WTC11 (cell line): ENCODE measurements at regions not wholly inside any gene's neighbourhood (a gene's known extent, or its start where the extent isn't known, plus 50 kb on each side); places are given as distances from the start of the nearest gene placed in this dataset.
"Not testable (repeated sequence)": the region's sequence is repeated elsewhere in the genome, so short reads cannot be mapped to it uniquely, and the experiment has no call there.

Experiments
- ATAC-seq: fragments of 200-7000 bp; cut with Tn5 transposase; 2 replicates; pipeline ENCODE4 v1.10.0; 2021; ENCODE audit warnings: mild to moderate bottlenecking, moderate library complexity
- CTCF ChIA-PET: fragments of 300-600 bp; sonication (Branson Sonifier 250); formaldehyde crosslinking; loops from one replicate; lab custom pipeline; 2021; ENCODE audit warnings: antibody characterized with exemption; lab: Charles Lee
- POLR2A ChIA-PET: fragments of 350-600 bp; sonication (Branson Sonifier 250); formaldehyde crosslinking; loops from one replicate; lab custom pipeline; 2021; ENCODE audit warnings: antibody characterized with exemption; lab: Charles Lee
- DNase-seq: peaks from one replicate; pipeline ENCODE4 v3.0.0; 2021; ENCODE audit warnings: low spot score
- H3K27ac Mint-ChIP-seq: 2 replicates; pipeline ENCODE4 v1.8.0; 2021; ENCODE audit warnings: mixed read lengths
- H3K27me3 Mint-ChIP-seq: 2 replicates; pipeline ENCODE4 v1.8.0; 2021; ENCODE audit warnings: low read depth, mild to moderate bottlenecking, moderate library complexity, mixed read lengths
- H3K36me3 Mint-ChIP-seq: 2 replicates; pipeline ENCODE4 v1.8.0; 2021; ENCODE audit warnings: mixed read lengths
- H3K4me1 Mint-ChIP-seq: 2 replicates; pipeline ENCODE4 v1.8.0; 2022; ENCODE audit warnings: mixed read lengths
- H3K4me3 Mint-ChIP-seq: 2 replicates; pipeline ENCODE4 v1.8.0; 2021; ENCODE audit warnings: mild to moderate bottlenecking, moderate library complexity, mixed read lengths
- H3K9me3 Mint-ChIP-seq: 2 replicates; pipeline ENCODE4 v1.8.0; 2021; ENCODE audit warnings: mixed read lengths
- AFF4 ChIP-seq: sonication (generic); formaldehyde crosslinking; IDR thresholded peaks from 2 replicates; pipeline ENCODE4 v1.8.1; 2023; ENCODE audit warnings: mild to moderate bottlenecking, missing genetic modification reagents, borderline replicate concordance
- CREM ChIP-seq: sonication (generic); formaldehyde crosslinking; IDR thresholded peaks from 2 replicates; pipeline ENCODE4 v1.8.1; 2022; ENCODE audit warnings: mild to moderate bottlenecking, missing genetic modification reagents, moderate library complexity
- EMX1 ChIP-seq: fragments of 250-450 bp; sonication (Bioruptor Pico); IDR thresholded peaks from 2 replicates; pipeline ENCODE4 v1.8.0; 2021; ENCODE audit warnings: mild to moderate bottlenecking
- ESRRA ChIP-seq: sonication (generic); formaldehyde crosslinking; IDR thresholded peaks from 2 replicates; pipeline ENCODE4 v1.8.1; 2022; ENCODE audit warnings: mild to moderate bottlenecking, missing genetic modification reagents, borderline replicate concordance
- JAZF1 ChIP-seq: fragments of 250-450 bp; sonication (Bioruptor Pico); IDR thresholded peaks from 2 replicates; pipeline ENCODE4 v1.9.0; 2021; ENCODE audit warnings: moderate library complexity, mild to moderate bottlenecking, inconsistent platforms
- MXD4 ChIP-seq: fragments of 250-450 bp; sonication (Bioruptor Pico); IDR thresholded peaks from 2 replicates; pipeline ENCODE4 v1.8.0; 2021; ENCODE audit warnings: mild to moderate bottlenecking, moderate library complexity, borderline replicate concordance
- RORB ChIP-seq: fragments of 250-450 bp; sonication (Bioruptor Pico); IDR thresholded peaks from 2 replicates; pipeline ENCODE4 v1.9.0; 2021; ENCODE audit warnings: mild to moderate bottlenecking
- SMAD4 ChIP-seq: sonication (generic); formaldehyde crosslinking; IDR thresholded peaks from 2 replicates; pipeline ENCODE4 v1.8.0; 2022; ENCODE audit warnings: mild to moderate bottlenecking, missing genetic modification reagents
- TCF7 ChIP-seq: sonication (generic); formaldehyde crosslinking; IDR thresholded peaks from 2 replicates; pipeline ENCODE4 v1.8.0; 2022; ENCODE audit warnings: mild to moderate bottlenecking, low read depth, missing genetic modification reagents, moderate library complexity
- ZBTB21 ChIP-seq: sonication (generic); formaldehyde crosslinking; IDR thresholded peaks from 2 replicates; pipeline ENCODE4 v1.8.1; 2023; ENCODE audit warnings: mild to moderate bottlenecking, missing genetic modification reagents, borderline replicate concordance
- ZNF423 ChIP-seq: fragments of 250-450 bp; sonication (Bioruptor Pico); IDR thresholded peaks from 2 replicates; pipeline ENCODE4 v2.1.2; 2022; ENCODE audit warnings: mild to moderate bottlenecking, moderate library complexity
- TF ChIP-seq, protein P1 (sequence below): sonication (generic); formaldehyde crosslinking; IDR thresholded peaks from 2 replicates; pipeline ENCODE4 v1.8.0; 2022; ENCODE audit warnings: mild to moderate bottlenecking, missing genetic modification reagents
- TF ChIP-seq, protein P2 (sequence below): fragments of 250-450 bp; sonication (Bioruptor Pico); IDR thresholded peaks from 2 replicates; pipeline ENCODE4 v1.9.0; 2021; ENCODE audit warnings: mild to moderate bottlenecking, borderline replicate concordance
- TF ChIP-seq, protein P3 (sequence below): fragments of 250-450 bp; sonication (Bioruptor Pico); conservative IDR thresholded peaks from 2 replicates; pipeline ENCODE4 v1.9.0; 2021; ENCODE audit warnings: mild to moderate bottlenecking
- TF ChIP-seq, protein P4 (sequence below): sonication (generic); formaldehyde crosslinking; IDR thresholded peaks from 2 replicates; pipeline ENCODE4 v1.8.1; 2022; ENCODE audit warnings: mild to moderate bottlenecking, moderate library complexity, missing genetic modification reagents

- POLR2A ChIA-PET = interaction anchor here (1.1 kb wide), 1 partner anchor 11 kb away, joined by 3 read pairs; no protein-coding TSS in a partner anchor
- peaks cover 76% of the 10 kb centered on the region for H3K4me1 Mint-ChIP-seq
These were observed 138.0 kb downstream of the SOX4 start for GRCh38 chr6:21731411-21732031.

GRCh38 chr6:21732032-21732730, 138.6 kb downstream of the SOX4 start:
- not testable (repeated sequence) for H3K9me3 Mint-ChIP-seq, ATAC-seq, DNase-seq, H3K36me3 Mint-ChIP-seq, H3K27me3 Mint-ChIP-seq
- Mint-ChIP-seq H3K4me1 (peaks cover 76% of the 10 kb centered on the region), H3K4me3 (peak overlapping the region; percentile 25), H3K27ac (peak overlapping the region; percentile 34; the same call in 1 of the 2 replicates)
- ChIA-PET CTCF (interaction anchor here (0.7 to 1.5 kb wide), 3 partner anchors 9 to 549 kb away, joined by 3 to 6 read pairs (median 5); no protein-coding TSS in a partner anchor), POLR2A (interaction anchor here (1.4 kb wide), 1 partner anchor 139 kb away, joined by 5 read pairs; the partner anchor contains the start of gene SOX4)

More at GRCh38 chr6:21731411-21732031, 138.0 kb downstream of the SOX4 start:
- no peak for TF ChIP-seq ZBTB21
- TF ChIP-seq, protein P1, sequence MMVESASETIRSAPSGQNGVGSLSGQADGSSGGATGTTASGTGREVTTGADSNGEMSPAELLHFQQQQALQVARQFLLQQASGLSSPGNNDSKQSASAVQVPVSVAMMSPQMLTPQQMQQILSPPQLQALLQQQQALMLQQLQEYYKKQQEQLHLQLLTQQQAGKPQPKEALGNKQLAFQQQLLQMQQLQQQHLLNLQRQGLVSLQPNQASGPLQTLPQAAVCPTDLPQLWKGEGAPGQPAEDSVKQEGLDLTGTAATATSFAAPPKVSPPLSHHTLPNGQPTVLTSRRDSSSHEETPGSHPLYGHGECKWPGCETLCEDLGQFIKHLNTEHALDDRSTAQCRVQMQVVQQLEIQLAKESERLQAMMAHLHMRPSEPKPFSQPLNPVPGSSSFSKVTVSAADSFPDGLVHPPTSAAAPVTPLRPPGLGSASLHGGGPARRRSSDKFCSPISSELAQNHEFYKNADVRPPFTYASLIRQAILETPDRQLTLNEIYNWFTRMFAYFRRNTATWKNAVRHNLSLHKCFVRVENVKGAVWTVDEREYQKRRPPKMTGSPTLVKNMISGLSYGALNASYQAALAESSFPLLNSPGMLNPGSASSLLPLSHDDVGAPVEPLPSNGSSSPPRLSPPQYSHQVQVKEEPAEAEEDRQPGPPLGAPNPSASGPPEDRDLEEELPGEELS (CRISPR knock-in tag) = no peak
- TF ChIP-seq TCF7 (CRISPR knock-in tag) = no peak
- TF ChIP-seq MXD4 (CRISPR knock-in tag) = no peak
- TF ChIP-seq AFF4 (CRISPR knock-in tag) = no peak
- TF ChIP-seq, protein P2, sequence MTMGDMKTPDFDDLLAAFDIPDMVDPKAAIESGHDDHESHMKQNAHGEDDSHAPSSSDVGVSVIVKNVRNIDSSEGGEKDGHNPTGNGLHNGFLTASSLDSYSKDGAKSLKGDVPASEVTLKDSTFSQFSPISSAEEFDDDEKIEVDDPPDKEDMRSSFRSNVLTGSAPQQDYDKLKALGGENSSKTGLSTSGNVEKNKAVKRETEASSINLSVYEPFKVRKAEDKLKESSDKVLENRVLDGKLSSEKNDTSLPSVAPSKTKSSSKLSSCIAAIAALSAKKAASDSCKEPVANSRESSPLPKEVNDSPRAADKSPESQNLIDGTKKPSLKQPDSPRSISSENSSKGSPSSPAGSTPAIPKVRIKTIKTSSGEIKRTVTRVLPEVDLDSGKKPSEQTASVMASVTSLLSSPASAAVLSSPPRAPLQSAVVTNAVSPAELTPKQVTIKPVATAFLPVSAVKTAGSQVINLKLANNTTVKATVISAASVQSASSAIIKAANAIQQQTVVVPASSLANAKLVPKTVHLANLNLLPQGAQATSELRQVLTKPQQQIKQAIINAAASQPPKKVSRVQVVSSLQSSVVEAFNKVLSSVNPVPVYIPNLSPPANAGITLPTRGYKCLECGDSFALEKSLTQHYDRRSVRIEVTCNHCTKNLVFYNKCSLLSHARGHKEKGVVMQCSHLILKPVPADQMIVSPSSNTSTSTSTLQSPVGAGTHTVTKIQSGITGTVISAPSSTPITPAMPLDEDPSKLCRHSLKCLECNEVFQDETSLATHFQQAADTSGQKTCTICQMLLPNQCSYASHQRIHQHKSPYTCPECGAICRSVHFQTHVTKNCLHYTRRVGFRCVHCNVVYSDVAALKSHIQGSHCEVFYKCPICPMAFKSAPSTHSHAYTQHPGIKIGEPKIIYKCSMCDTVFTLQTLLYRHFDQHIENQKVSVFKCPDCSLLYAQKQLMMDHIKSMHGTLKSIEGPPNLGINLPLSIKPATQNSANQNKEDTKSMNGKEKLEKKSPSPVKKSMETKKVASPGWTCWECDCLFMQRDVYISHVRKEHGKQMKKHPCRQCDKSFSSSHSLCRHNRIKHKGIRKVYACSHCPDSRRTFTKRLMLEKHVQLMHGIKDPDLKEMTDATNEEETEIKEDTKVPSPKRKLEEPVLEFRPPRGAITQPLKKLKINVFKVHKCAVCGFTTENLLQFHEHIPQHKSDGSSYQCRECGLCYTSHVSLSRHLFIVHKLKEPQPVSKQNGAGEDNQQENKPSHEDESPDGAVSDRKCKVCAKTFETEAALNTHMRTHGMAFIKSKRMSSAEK (CRISPR knock-in tag) = no peak
- TF ChIP-seq CREM = no peak
- H3K27ac Mint-ChIP-seq = peak overlapping the region; percentile 34
- no peaks in the 10 kb centered on the region for H3K27me3 Mint-ChIP-seq
- CTCF ChIA-PET = interaction anchor here (0.7 kb wide), 3 partner anchors 9 to 548 kb away, joined by 3 to 5 read pairs (median 3); no protein-coding TSS in a partner anchor
- H3K9me3 Mint-ChIP-seq = no peaks in the 10 kb centered on the region
- ATAC-seq = no peak; the same call in 1 of the 2 replicates
- no peaks in the 10 kb centered on the region for H3K36me3 Mint-ChIP-seq
- H3K4me3 Mint-ChIP-seq = no peak overlapping the region
- no peak for DNase-seq

- CTCF ChIA-PET = interaction anchor here (1.5 kb wide), 1 partner anchor 13 kb away, joined by 6 read pairs; no protein-coding TSS in a partner anchor
- Mint-ChIP-seq H3K9me3 (no peaks in the 10 kb centered on the region), H3K27ac (peak overlapping the region; percentile 73), H3K36me3 (no peaks in the 10 kb centered on the region), H3K4me3 (peak overlapping the region; percentile 25; the same call in 1 of the 2 replicates), H3K4me1 (peaks cover 80% of the 10 kb centered on the region), H3K27me3 (no peaks in the 10 kb centered on the region)
- POLR2A ChIA-PET = interaction anchor here (0.6 to 1.4 kb wide), 2 partner anchors 8 to 139 kb away, joined by 4 to 5 read pairs; partner anchors contain the start of gene SOX4
- DNase-seq (no peak), ATAC-seq (no peak)
- no peak for TF ChIP-seq ESRRA (CRISPR knock-in tag)
- TF ChIP-seq ZNF423 (CRISPR knock-in tag) = no peak
- no peak for TF ChIP-seq RORB
- TF ChIP-seq EMX1 = no peak
- TF ChIP-seq SMAD4 (CRISPR knock-in tag) = no peak
- TF ChIP-seq, protein P3, sequence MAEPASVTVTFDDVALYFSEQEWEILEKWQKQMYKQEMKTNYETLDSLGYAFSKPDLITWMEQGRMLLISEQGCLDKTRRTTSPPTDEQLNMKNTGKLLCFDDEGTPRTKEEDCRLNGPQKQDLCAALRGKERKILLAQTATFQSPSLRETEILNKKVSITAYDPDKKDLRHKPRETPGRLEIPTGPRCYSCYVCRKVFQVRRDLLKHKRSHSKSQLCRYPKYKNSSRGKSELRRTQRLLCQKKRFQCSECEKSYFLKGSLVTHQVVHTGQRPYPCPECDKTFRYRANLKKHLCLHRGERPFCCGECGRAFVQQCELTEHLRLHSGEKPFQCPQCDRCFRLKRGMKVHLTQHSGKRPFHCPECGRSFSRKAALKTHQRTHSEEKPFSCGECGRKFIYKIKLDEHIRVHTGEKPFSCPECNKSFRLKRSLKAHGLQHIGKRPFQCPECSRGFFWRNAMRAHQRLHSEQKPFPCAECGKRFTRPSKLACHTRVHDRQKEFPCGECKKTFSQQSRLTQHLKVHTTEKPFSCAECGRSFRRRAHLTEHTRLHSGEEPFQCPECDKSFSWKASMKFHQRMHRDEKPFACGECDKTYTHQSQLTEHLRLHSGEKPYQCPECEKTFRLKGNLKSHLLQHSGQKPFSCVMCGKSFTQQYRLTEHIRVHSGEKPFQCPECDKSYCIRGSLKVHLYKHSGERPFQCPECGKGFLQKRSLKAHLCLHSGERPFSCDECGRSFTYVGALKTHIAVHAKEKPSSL = no peak
- TF ChIP-seq, protein P4, sequence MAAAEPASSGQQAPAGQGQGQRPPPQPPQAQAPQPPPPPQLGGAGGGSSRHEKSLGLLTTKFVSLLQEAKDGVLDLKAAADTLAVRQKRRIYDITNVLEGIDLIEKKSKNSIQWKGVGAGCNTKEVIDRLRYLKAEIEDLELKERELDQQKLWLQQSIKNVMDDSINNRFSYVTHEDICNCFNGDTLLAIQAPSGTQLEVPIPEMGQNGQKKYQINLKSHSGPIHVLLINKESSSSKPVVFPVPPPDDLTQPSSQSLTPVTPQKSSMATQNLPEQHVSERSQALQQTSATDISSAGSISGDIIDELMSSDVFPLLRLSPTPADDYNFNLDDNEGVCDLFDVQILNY (CRISPR knock-in tag) = no peak
- no peak for TF ChIP-seq JAZF1 (CRISPR knock-in tag)
These were observed 139.2 kb downstream of the SOX4 start for GRCh38 chr6:21732731-21733130.
